PC-3 (cell line): ENCODE measurements at regions not wholly inside any gene's neighbourhood (a gene's known extent, or its start where the extent isn't known, plus 50 kb on each side); places are given as distances from the start of the nearest gene placed in this dataset.

Source experiments
- CTCF ChIP-seq: fragments of 300-600 bp; sonication (generic); conservative IDR thresholded peaks from 2 replicates; pipeline ENCODE4 v1.5.1; 2017; ENCODE audit warnings: antibody characterized with exemption, low read depth, mild to moderate bottlenecking, low read length
- EZH2phosphoT487 ChIP-seq: fragments of 300-600 bp; sonication (generic); IDR thresholded peaks from 2 replicates; pipeline ENCODE4 v1.6.1; 2018; ENCODE audit warnings: mild to moderate bottlenecking, antibody characterized with exemption, low read length, borderline replicate concordance

- TF ChIP-seq EZH2phosphoT487 (no peak), CTCF (no peak)
These were observed 655.3 kb upstream of the PLXNA2 start for GRCh38 chr1:208899438-208899837.
